A549 (cell line): ENCODE measurements at regions not wholly inside any gene's neighbourhood (a gene's known extent, or its start where the extent isn't known, plus 50 kb on each side); places are given as distances from the start of the nearest gene placed in this dataset.

Experiments
- CTCF ChIP-seq: fragments of >200 bp; sonication (Bioruptor Twin); formaldehyde crosslinking; IDR thresholded peaks from 3 replicates; pipeline ENCODE4 v1.5.1; 2016
- RFX5 ChIP-seq: fragments of 450-650 bp; IDR thresholded peaks from 2 replicates; pipeline ENCODE4 v1.7.1; 2014; ENCODE audit warnings: antibody characterized with exemption, mild to moderate bottlenecking, moderate library complexity

GRCh38 chr15:79164465-79164864 is 73.9 kb upstream of the RASGRF1 start:
- TF ChIP-seq CTCF (no peak), RFX5 (no peak)
